Duodenal mucosa (tissue), 2 donors: ENCODE measurements at regions not wholly inside any gene's neighbourhood (a gene's known extent, or its start where the extent isn't known, plus 50 kb on each side); places are given as distances from the start of the nearest gene placed in this dataset.
"Not testable (repeated sequence)": the region's sequence is repeated elsewhere in the genome, so short reads cannot be mapped to it uniquely, and the experiment has no call there.

Experiments used
- H3K27ac ChIP-seq: one replicate; pipeline ENCODE4 v1.7.0; 2013; ENCODE audit warnings: low read depth, low read length
- H3K27me3 ChIP-seq, 2 donors: one replicate each; pipeline ENCODE4 v1.7.0; 2013; ENCODE audit warnings: low read length in 2 of 2, control low read depth in 1 of 2; ENCODE audit not compliant: insufficient read depth in 2 of 2, control insufficient read depth in 1 of 2
- H3K36me3 ChIP-seq, 2 donors: one replicate each; pipeline ENCODE4 v1.7.0; 2013; ENCODE audit warnings: low read length in 2 of 2, control low read depth in 1 of 2; ENCODE audit not compliant: insufficient read depth in 2 of 2, control insufficient read depth in 1 of 2
- H3K4me1 ChIP-seq, 2 donors: one replicate each; pipeline ENCODE4 v1.7.0; 2013; ENCODE audit warnings: low read length in 2 of 2, control low read depth in 1 of 2; ENCODE audit not compliant: insufficient read depth in 2 of 2, control insufficient read depth in 1 of 2
- H3K4me3 ChIP-seq, 2 donors: one replicate each; pipeline ENCODE4 v1.7.0; 2013; ENCODE audit warnings: low read length in 2 of 2, low read depth in 1 of 2
- H3K9ac ChIP-seq, 2 donors: one replicate each; pipeline ENCODE4 v1.7.0; 2013; ENCODE audit warnings: low read length in 2 of 2, low read depth in 1 of 2
- H3K9me3 ChIP-seq, 2 donors: one replicate each; pipeline ENCODE4 v1.7.0; 2013; ENCODE audit warnings: low read length in 2 of 2, control low read depth in 1 of 2; ENCODE audit not compliant: control insufficient read depth in 1 of 2

- not testable (repeated sequence) for H3K36me3 ChIP-seq, H3K9ac ChIP-seq, H3K27me3 ChIP-seq, H3K4me3 ChIP-seq, H3K9me3 ChIP-seq, H3K4me1 ChIP-seq, H3K27ac ChIP-seq
Measured at GRCh38 chr13:64121023-64121709, 2705.5 kb upstream of the PCDH20 start.

- H3K4me3 ChIP-seq = no peak overlapping the region
- H3K36me3 ChIP-seq = no peaks in the 10 kb centered on the region
- H3K27ac ChIP-seq = no peak overlapping the region
- no peaks in the 10 kb centered on the region for H3K27me3 ChIP-seq
- no peak overlapping the region for H3K9ac ChIP-seq
- H3K4me1 ChIP-seq = no peaks in the 10 kb centered on the region
- H3K9me3 ChIP-seq = peaks cover 0 to 2% of the 10 kb centered on the region in 2 donors
Measured at GRCh38 chr13:64099994-64100393, 2684.3 kb upstream of the PCDH20 start.

GRCh38 chr13:64090311-64090710 lies 2674.7 kb upstream of the PCDH20 start:
- Histone ChIP-seq H3K27me3 (no peaks in the 10 kb centered on the region), H3K9me3 (peaks cover 0 to 4% of the 10 kb centered on the region in 2 donors), H3K4me1 (no peaks in the 10 kb centered on the region), H3K27ac (no peak overlapping the region), H3K36me3 (no peaks in the 10 kb centered on the region), H3K4me3 (no peak overlapping the region), H3K9ac (no peak overlapping the region)

DNA sequence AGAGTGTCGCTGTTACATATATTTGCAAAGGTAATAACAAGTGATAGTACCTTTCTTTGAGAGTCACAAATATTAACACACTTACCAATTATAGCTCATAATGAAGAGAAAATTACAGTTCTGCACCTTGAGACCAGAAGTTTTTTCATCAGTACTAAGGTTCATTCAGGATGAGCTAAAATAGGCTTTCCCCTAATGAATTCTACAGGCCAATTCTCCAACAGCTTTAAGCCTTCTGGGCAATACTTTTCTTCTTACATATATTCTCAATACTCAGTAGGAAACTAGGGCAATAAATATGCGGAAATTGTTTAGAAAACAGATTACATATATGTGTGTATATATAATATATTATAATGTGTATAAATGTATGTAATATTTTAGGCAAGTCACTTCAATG lies 2672.8 kb upstream of the PCDH20 start:
- Histone ChIP-seq H3K36me3 (no peaks in the 10 kb centered on the region), H3K27me3 (no peaks in the 10 kb centered on the region), H3K9me3 (peaks cover 0 to 4% of the 10 kb centered on the region in 2 donors), H3K27ac (no peak overlapping the region), H3K4me3 (no peak overlapping the region), H3K4me1 (no peaks in the 10 kb centered on the region), H3K9ac (no peak overlapping the region)

DNA sequence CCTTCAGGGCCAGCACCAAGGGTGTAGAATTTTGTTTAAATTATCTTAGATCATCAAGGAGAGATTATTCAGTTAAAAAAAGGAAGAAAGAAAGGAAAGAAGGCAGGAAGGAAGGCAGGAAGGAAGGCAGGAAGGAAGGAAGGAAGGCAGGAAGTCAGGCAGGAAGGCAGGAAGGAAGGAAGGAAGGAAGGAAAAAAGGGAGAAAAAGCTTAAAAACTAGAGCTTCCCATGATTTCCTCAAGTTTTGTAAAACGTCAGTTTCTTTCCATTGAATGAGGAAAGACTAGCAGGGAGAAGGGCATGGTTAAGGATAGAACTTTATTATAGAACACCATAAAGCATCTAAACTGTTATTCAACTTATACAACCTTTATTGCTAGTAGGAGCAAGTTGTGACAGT lies 2672.0 kb upstream of the PCDH20 start:
- H3K27ac ChIP-seq = no peak overlapping the region
- peaks cover 2 to 8% of the 10 kb centered on the region in 2 donors for H3K9me3 ChIP-seq
- H3K9ac ChIP-seq = no peak overlapping the region
- no peaks in the 10 kb centered on the region for H3K36me3 ChIP-seq
- H3K4me1 ChIP-seq = no peaks in the 10 kb centered on the region
- no peak overlapping the region for H3K4me3 ChIP-seq
- H3K27me3 ChIP-seq = no peaks in the 10 kb centered on the region

DNA sequence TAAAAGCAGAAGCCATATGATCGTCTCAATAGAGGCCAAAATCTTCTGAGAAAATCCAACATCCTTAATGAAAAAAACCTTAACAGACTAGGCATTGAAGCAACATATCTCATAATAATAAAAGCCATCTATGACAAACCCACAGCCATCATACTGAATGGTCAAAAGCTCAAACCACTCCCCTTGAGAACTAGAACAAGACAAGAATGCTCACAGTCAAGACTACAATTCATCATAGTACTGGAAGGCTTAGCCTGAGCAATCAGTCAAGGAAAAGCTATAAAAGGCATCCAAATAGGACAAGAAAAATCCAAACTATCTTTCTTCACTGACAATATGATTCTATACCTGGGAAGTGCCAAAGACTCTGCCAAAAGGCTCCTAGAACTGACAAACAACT lies 2668.2 kb upstream of the PCDH20 start:
- no peaks in the 10 kb centered on the region for H3K4me1 ChIP-seq
- no peaks in the 10 kb centered on the region for H3K27me3 ChIP-seq
- no peaks in the 10 kb centered on the region for H3K36me3 ChIP-seq
- peaks cover 2 to 8% of the 10 kb centered on the region in 2 donors for H3K9me3 ChIP-seq
- H3K27ac ChIP-seq = no peak overlapping the region
- no peak overlapping the region for H3K9ac ChIP-seq
- no peak overlapping the region for H3K4me3 ChIP-seq

- H3K36me3 ChIP-seq = no peaks in the 10 kb centered on the region
- H3K9me3 ChIP-seq = peaks cover 3 to 7% of the 10 kb centered on the region in 2 donors
- no peak overlapping the region for H3K9ac ChIP-seq
- no peak overlapping the region for H3K4me3 ChIP-seq
- H3K27me3 ChIP-seq = no peaks in the 10 kb centered on the region
- H3K4me1 ChIP-seq = no peaks in the 10 kb centered on the region
- H3K27ac ChIP-seq = no peak overlapping the region
Measured at GRCh38 chr13:64083396-64083795, 2667.7 kb upstream of the PCDH20 start.

DNA sequence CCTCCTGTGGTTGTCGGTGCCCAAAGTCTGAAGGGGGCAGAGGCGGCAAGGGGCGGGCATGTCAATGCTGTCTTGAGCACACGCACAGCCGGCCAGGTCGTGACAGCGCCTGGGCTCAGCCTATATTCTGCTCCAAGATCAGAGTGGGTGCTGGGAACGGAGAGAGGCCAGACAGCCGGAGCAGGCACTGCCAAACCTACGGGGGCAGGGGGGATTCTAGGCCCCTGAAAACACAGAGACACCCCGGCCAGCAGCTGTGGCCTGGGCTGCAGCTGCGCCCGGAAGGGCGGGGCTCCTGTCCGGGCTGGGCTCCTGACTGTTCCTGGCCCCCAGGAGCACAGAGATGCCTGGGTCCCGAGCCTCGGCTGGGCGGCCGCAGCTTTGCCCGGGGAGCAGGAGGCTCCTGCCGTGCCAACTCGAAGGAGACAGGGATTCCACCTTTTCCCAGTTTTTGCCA lies 2662.9 kb upstream of the PCDH20 start:
- no peak overlapping the region for H3K27ac ChIP-seq
- no peak overlapping the region for H3K4me3 ChIP-seq
- peaks cover 10 to 16% of the 10 kb centered on the region in 2 donors for H3K9me3 ChIP-seq
- H3K36me3 ChIP-seq = no peaks in the 10 kb centered on the region
- no peak overlapping the region for H3K9ac ChIP-seq
- H3K27me3 ChIP-seq = no peaks in the 10 kb centered on the region
- H3K4me1 ChIP-seq = no peaks in the 10 kb centered on the region

- Histone ChIP-seq H3K27ac (no peak overlapping the region), H3K4me3 (no peak overlapping the region), H3K9me3 (peaks cover 9 to 14% of the 10 kb centered on the region in 2 donors), H3K36me3 (no peaks in the 10 kb centered on the region), H3K27me3 (no peaks in the 10 kb centered on the region), H3K9ac (no peak overlapping the region), H3K4me1 (no peaks in the 10 kb centered on the region)
Measured at GRCh38 chr13:64078025-64078424, 2662.4 kb upstream of the PCDH20 start.

DNA sequence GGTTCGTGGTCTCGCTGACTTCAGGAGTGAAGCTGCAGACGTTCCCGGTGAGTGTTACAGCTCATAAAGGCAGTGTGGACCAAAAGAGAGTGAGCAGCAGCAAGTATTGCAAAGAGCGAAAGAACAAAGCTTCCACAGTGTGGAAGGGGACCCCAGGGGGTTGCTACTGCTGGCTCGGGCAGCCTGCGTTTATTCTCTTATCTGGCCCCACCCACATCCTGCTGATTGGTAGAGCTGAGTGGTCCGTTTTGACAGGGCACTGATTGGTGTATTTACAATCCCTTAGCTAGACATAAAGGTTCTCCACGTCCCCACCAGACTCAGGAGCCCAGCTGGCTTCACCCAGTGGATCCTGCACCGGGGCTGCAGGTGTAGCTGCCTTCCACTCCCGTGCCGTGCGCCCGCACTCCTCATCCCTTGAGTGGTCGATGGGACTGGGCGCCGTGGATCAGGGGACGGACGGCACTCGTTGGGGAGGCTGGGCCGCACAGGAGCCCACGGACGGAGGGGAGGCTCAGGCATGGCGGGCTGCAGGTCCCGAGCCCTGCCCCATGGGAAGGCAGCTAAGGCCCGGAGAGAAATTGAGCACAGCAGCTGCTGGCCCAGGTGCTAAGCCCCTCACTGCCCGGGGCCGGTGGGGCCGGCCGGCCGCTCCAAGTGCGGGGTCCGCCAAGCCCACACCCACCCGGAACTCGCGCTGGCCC lies 2661.6 kb upstream of the PCDH20 start:
- not testable (repeated sequence) for H3K27me3 ChIP-seq, H3K9ac ChIP-seq, H3K27ac ChIP-seq, H3K4me3 ChIP-seq, H3K36me3 ChIP-seq, H3K4me1 ChIP-seq
- H3K9me3 ChIP-seq = peaks cover 6 to 14% of the 10 kb centered on the region in 2 donors
